ENCODE measurements at regions not wholly inside any gene's neighbourhood (a gene's known extent, or its start where the extent isn't known, plus 50 kb on each side); places are given as distances from the start of the nearest gene placed in this dataset.

- no peak for TF ChIP-seq CTCF (IDR thresholded peaks at IDR 0.05; ENCODE audit: low read depth, low read length, missing control alignments)
- no peak overlapping the region for H3K4me3 ChIP-seq (replicated peaks; ENCODE audit: low read depth, low read length)
- no peak for DNase-seq (ENCODE audit: extremely low read depth, low read depth)
Observed at GRCh38 chr3:83971666-83972065, 987.1 kb upstream of the CADM2 start.

- no peak overlapping the region for H3K4me3 ChIP-seq (replicated peaks; ENCODE audit: low read depth, low read length)
- no peak for TF ChIP-seq CTCF (IDR thresholded peaks at IDR 0.05; ENCODE audit: low read depth, low read length, missing control alignments)
- DNase-seq (ENCODE audit: extremely low read depth, low read depth), result no peak
Observed at GRCh38 chr3:84008623-84009022, 950.2 kb upstream of the CADM2 start.

GRCh38 chr3:84023842-84024241, 934.9 kb upstream of the CADM2 start:
- TF ChIP-seq CTCF (IDR thresholded peaks at IDR 0.05; ENCODE audit: low read depth, low read length, missing control alignments), result no peak
- DNase-seq (ENCODE audit: extremely low read depth, low read depth), result no peak
- H3K4me3 ChIP-seq (replicated peaks; ENCODE audit: low read depth, low read length), result no peak overlapping the region

- TF ChIP-seq CTCF (IDR thresholded peaks at IDR 0.05; ENCODE audit: low read depth, low read length, missing control alignments), result no peak
- no peak overlapping the region for H3K4me3 ChIP-seq (replicated peaks; ENCODE audit: low read depth, low read length)
- DNase-seq (ENCODE audit: extremely low read depth, low read depth), result no peak
Observed at GRCh38 chr3:84039099-84039498, 919.7 kb upstream of the CADM2 start.

GRCh38 chr3:84042399-84043106, 916.2 kb upstream of the CADM2 start:
- DNase-seq (ENCODE audit: extremely low read depth, low read depth), result no peak
- TF ChIP-seq CTCF (IDR thresholded peaks at IDR 0.05; ENCODE audit: low read depth, low read length, missing control alignments), result no peak

GRCh38 chr3:84066915-84067314, 891.9 kb upstream of the CADM2 start:
- H3K4me3 ChIP-seq (replicated peaks; ENCODE audit: low read depth, low read length), result no peak overlapping the region
- DNase-seq (ENCODE audit: extremely low read depth, low read depth), result no peak
- no peak for TF ChIP-seq CTCF (IDR thresholded peaks at IDR 0.05; ENCODE audit: low read depth, low read length, missing control alignments)

More at GRCh38 chr3:84042399-84043106, 916.2 kb upstream of the CADM2 start:
- H3K4me3 ChIP-seq (replicated peaks; ENCODE audit: low read depth, low read length), result no peak overlapping the region

- no peak for TF ChIP-seq CTCF (IDR thresholded peaks at IDR 0.05; ENCODE audit: low read depth, low read length, missing control alignments)
- no peak for DNase-seq (ENCODE audit: extremely low read depth, low read depth)
- no peak overlapping the region for H3K4me3 ChIP-seq (replicated peaks; ENCODE audit: low read depth, low read length)
Observed at GRCh38 chr3:84073664-84074063, 885.1 kb upstream of the CADM2 start.

Measured in HFF-Myc (cell line).